Uterus (tissue), 3 donors: ENCODE measurements at regions not wholly inside any gene's neighbourhood (a gene's known extent, or its start where the extent isn't known, plus 50 kb on each side); places are given as distances from the start of the nearest gene placed in this dataset.

Source experiments
- DNase-seq, 2 donors: peaks; one replicate each; pipeline ENCODE4 v3.0.0-alpha.2; 2019 to 2020
- H3K27ac ChIP-seq, 2 donors: fragments of 200-600 bp; sonication (generic); 1 replicate in 1 of 2; 2 replicates in 1 of 2; pipeline ENCODE4 v1.5.1; 2016 to 2018
- H3K27me3 ChIP-seq, 2 donors: fragments of 200-600 bp; sonication (generic); one replicate each; pipeline ENCODE4 v1.5.1; 2018 to 2019; ENCODE audit warnings: control low read depth in 1 of 2
- H3K36me3 ChIP-seq, 2 donors: fragments of 200-600 bp; sonication (generic); one replicate each; pipeline ENCODE4 v1.5.1; 2019; ENCODE audit warnings: control low read depth in 1 of 2
- H3K4me1 ChIP-seq, 2 donors: fragments of 200-600 bp; sonication (generic); one replicate each; pipeline ENCODE4 v1.5.1; 2018 to 2019; ENCODE audit warnings: control low read depth in 1 of 2
- H3K4me3 ChIP-seq, 2 donors: fragments of 200-600 bp; sonication (generic); 1 replicate in 1 of 2; 2 replicates in 1 of 2; pipeline ENCODE4 v1.5.1; 2018 to 2019; ENCODE audit warnings: mild to moderate bottlenecking in 1 of 2
- H3K9me3 ChIP-seq, 2 donors: fragments of 200-600 bp; sonication (generic); one replicate each; pipeline ENCODE4 v1.5.1; 2019; ENCODE audit warnings: control low read depth in 1 of 2
- CTCF ChIP-seq, 4 experiments: fragments of 200-600 bp in 2 of 4; fragments of 450-650 bp in 2 of 4; sonication (generic) in 2 of 4; IDR thresholded peaks; one replicate each; pipeline ENCODE4 v1.5.1; 2016 to 2019; ENCODE audit warnings: antibody characterized with exemption in 4 of 4, mild to moderate bottlenecking in 2 of 4, moderate library complexity in 1 of 4
- POLR2A ChIP-seq, 2 donors: fragments of 450-650 bp; IDR thresholded peaks; one replicate each; pipeline ENCODE4 v1.6.1; 2016; ENCODE audit warnings: antibody characterized with exemption in 2 of 2, mild to moderate bottlenecking in 1 of 2, moderate library complexity in 1 of 2
- intact Hi-C: fragments of 100-400 bp; cut with DNase I; formaldehyde crosslinking; loops from one replicate; pipeline ENCODE4 v1.15.1; 2023; ENCODE audit warnings: low total_unique reads
- donor health status: DM: yes; HTN: yes; CAD: no.

- no peak for DNase-seq
- intact Hi-C loops = no loop called here
- Histone ChIP-seq H3K4me1 (no peaks in the 10 kb centered on the region), H3K36me3 (no peaks in the 10 kb centered on the region), H3K27ac (no peak overlapping the region), H3K4me3 (no peak overlapping the region), H3K9me3 (no peaks in the 10 kb centered on the region), H3K27me3 (no peaks in the 10 kb centered on the region)
- TF ChIP-seq CTCF (IDR thresholded peaks at IDR 0.05) (no peak), POLR2A (IDR thresholded peaks at IDR 0.05) (no peak)
These were observed 319.2 kb downstream of the CDC14C start for GRCh38 chr7:49243521-49243920.

GRCh38 chr7:49244543-49244942 lies 320.2 kb downstream of the CDC14C start:
- Histone ChIP-seq H3K4me1 (no peaks in the 10 kb centered on the region), H3K36me3 (no peaks in the 10 kb centered on the region), H3K27ac (no peak overlapping the region), H3K4me3 (no peak overlapping the region), H3K9me3 (no peaks in the 10 kb centered on the region), H3K27me3 (no peaks in the 10 kb centered on the region)
- intact Hi-C loops = no loop called here
- TF ChIP-seq CTCF (IDR thresholded peaks at IDR 0.05) (no peak), POLR2A (IDR thresholded peaks at IDR 0.05) (no peak)
- DNase-seq = no peak

- H3K9me3 ChIP-seq = no peaks in the 10 kb centered on the region
- no peak for DNase-seq
- TF ChIP-seq CTCF (IDR thresholded peaks at IDR 0.05) (no peak), POLR2A (IDR thresholded peaks at IDR 0.05) (no peak)
- no peaks in the 10 kb centered on the region for H3K36me3 ChIP-seq
- H3K27ac ChIP-seq = no peak overlapping the region
- intact Hi-C loops = no loop called here
- no peak overlapping the region for H3K4me3 ChIP-seq
- no peaks in the 10 kb centered on the region for H3K27me3 ChIP-seq
- H3K4me1 ChIP-seq = no peaks in the 10 kb centered on the region
These were observed 320.7 kb downstream of the CDC14C start for GRCh38 chr7:49245062-49245461.

GRCh38 chr7:49247759-49248158 lies 323.4 kb downstream of the CDC14C start:
- DNase-seq = no peak
- intact Hi-C loops = no loop called here
- Histone ChIP-seq H3K9me3 (no peaks in the 10 kb centered on the region), H3K27ac (no peak overlapping the region), H3K4me3 (no peak overlapping the region), H3K36me3 (no peaks in the 10 kb centered on the region), H3K4me1 (no peaks in the 10 kb centered on the region), H3K27me3 (no peaks in the 10 kb centered on the region)
- TF ChIP-seq CTCF (IDR thresholded peaks at IDR 0.05) = no peak
- TF ChIP-seq POLR2A (IDR thresholded peaks at IDR 0.05) = no peak

GRCh38 chr7:49255054-49255453 lies 330.7 kb downstream of the CDC14C start:
- H3K36me3 ChIP-seq = no peaks in the 10 kb centered on the region
- H3K27me3 ChIP-seq = no peaks in the 10 kb centered on the region
- no peak for DNase-seq
- no peak overlapping the region for H3K4me3 ChIP-seq
- intact Hi-C loops = no loop called here
- no peaks in the 10 kb centered on the region for H3K9me3 ChIP-seq
- no peak for TF ChIP-seq CTCF (IDR thresholded peaks at IDR 0.05)
- TF ChIP-seq POLR2A (IDR thresholded peaks at IDR 0.05) = no peak
- H3K27ac ChIP-seq = no peak overlapping the region
- H3K4me1 ChIP-seq = no peaks in the 10 kb centered on the region
